Left ventricle myocardium inferior (tissue), 1 donor: ENCODE measurements at regions not wholly inside any gene's neighbourhood (a gene's known extent, or its start where the extent isn't known, plus 50 kb on each side); places are given as distances from the start of the nearest gene placed in this dataset.

Source experiments
- DNase-seq: peaks from one replicate; pipeline ENCODE4 v3.0.0-alpha.2; 2020
- H3K27ac ChIP-seq: fragments of 200-600 bp; replicated peaks from 2 replicates; pipeline ENCODE4 v1.8.0; 2021
- H3K27me3 ChIP-seq: fragments of 200-600 bp; 2 replicates; pipeline ENCODE4 v1.8.0; 2021; ENCODE audit warnings: low read depth
- H3K36me3 ChIP-seq: fragments of 200-600 bp; 2 replicates; pipeline ENCODE4 v1.8.0; 2021
- H3K4me1 ChIP-seq: fragments of 200-600 bp; 2 replicates; pipeline ENCODE4 v1.8.0; 2021
- H3K4me3 ChIP-seq: fragments of 200-600 bp; 2 replicates; pipeline ENCODE4 v1.8.0; 2021; ENCODE audit warnings: mild to moderate bottlenecking, moderate library complexity
- H3K9me3 ChIP-seq: fragments of 200-600 bp; replicated peaks from 2 replicates; pipeline ENCODE4 v1.8.0; 2021
- CTCF ChIP-seq: fragments of 200-600 bp; IDR thresholded peaks from 2 replicates; pipeline ENCODE4 v1.8.0; 2021; ENCODE audit warnings: antibody characterized with exemption, mild to moderate bottlenecking, borderline replicate concordance
- intact Hi-C: fragments of 100-400 bp; cut with micrococcal nuclease; formaldehyde crosslinking; loops from one replicate; pipeline ENCODE4 v1.11.0; 2022
- donor health status: DM: no; HTN: yes; CAD: no; lungs with severe emphysema.

- TF ChIP-seq CTCF = peak; percentile 54
- intact Hi-C loops = no loop called here
- Histone ChIP-seq H3K4me1 (peaks cover 7% of the 10 kb centered on the region), H3K27ac (peak overlapping the region; percentile 54), H3K9me3 (no peaks in the 10 kb centered on the region), H3K4me3 (no peak overlapping the region), H3K27me3 (no peaks in the 10 kb centered on the region), H3K36me3 (no peaks in the 10 kb centered on the region)
- DNase-seq = no peak
Measured at GRCh38 chr10:63767138-63767801, 246.1 kb downstream of the REEP3 start.

DNA sequence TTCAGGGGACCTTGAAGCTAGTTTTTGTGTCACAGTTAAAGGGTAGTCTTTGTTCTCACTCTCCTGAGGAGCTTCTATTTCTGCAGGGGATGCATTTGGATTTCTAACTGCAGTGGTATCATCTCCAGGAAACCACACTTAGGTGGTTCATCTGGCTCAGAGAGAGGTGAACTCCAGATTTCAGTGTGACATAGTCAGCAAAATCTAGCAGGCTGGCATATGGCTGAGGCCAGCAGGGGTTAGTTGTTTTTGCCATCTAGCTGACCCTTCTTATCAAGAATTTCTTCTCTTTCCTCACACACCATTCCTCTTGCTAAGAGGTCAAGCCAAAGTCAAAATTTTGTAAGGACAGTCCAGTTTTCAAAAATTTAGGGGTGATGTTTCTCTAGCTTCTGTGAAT lies 248.2 kb downstream of the REEP3 start:
- no peak for DNase-seq
- intact Hi-C loops = no loop called here
- Histone ChIP-seq H3K4me3 (no peak overlapping the region), H3K4me1 (peaks cover 7% of the 10 kb centered on the region), H3K27me3 (no peaks in the 10 kb centered on the region), H3K9me3 (no peaks in the 10 kb centered on the region), H3K27ac (no peak overlapping the region), H3K36me3 (no peaks in the 10 kb centered on the region)
- no peak for TF ChIP-seq CTCF

DNA sequence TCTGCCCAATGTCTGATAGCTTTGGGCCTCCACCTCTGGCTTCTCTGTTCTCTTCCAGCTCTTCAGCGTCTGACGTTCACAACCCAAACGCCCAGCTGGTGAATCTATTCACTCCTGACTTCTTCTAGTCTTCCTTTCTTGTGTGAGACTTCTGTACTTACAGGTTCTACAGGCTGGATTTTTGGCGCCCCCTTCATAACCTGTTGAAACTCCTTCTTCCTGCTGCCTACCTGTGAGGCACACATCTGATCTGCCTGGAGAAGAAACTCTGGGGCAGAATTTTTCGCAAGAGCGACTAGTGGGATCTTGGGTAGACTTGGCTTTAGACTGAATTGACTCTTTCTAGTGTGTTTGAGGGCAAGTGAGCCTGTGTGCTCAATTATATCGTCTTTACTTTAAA lies 249.3 kb downstream of the REEP3 start:
- TF ChIP-seq CTCF = no peak
- intact Hi-C loops = no loop called here
- no peak for DNase-seq

GRCh38 chr10:63772491-63772890 lies 251.3 kb downstream of the REEP3 start:
- no peak for DNase-seq
- H3K4me3 ChIP-seq = no peak overlapping the region
- H3K27me3 ChIP-seq = peaks cover 8% of the 10 kb centered on the region
- no peaks in the 10 kb centered on the region for H3K4me1 ChIP-seq
- H3K36me3 ChIP-seq = no peaks in the 10 kb centered on the region
- TF ChIP-seq CTCF = no peak
- H3K9me3 ChIP-seq = no peaks in the 10 kb centered on the region
- intact Hi-C loops = no loop called here
- no peak overlapping the region for H3K27ac ChIP-seq

More for the DNA sequence above, 249.3 kb downstream of the REEP3 start:
- Histone ChIP-seq H3K27ac (no peak overlapping the region), H3K36me3 (no peaks in the 10 kb centered on the region), H3K4me3 (no peak overlapping the region), H3K9me3 (no peaks in the 10 kb centered on the region), H3K4me1 (peaks cover 7% of the 10 kb centered on the region), H3K27me3 (no peaks in the 10 kb centered on the region)

GRCh38 chr10:63773106-63773505 lies 251.9 kb downstream of the REEP3 start:
- intact Hi-C loops = no loop called here
- Histone ChIP-seq H3K36me3 (no peaks in the 10 kb centered on the region), H3K4me3 (no peak overlapping the region), H3K27me3 (peaks cover 10% of the 10 kb centered on the region), H3K9me3 (no peaks in the 10 kb centered on the region), H3K27ac (no peak overlapping the region), H3K4me1 (no peaks in the 10 kb centered on the region)
- no peak for DNase-seq
- TF ChIP-seq CTCF = no peak

DNA sequence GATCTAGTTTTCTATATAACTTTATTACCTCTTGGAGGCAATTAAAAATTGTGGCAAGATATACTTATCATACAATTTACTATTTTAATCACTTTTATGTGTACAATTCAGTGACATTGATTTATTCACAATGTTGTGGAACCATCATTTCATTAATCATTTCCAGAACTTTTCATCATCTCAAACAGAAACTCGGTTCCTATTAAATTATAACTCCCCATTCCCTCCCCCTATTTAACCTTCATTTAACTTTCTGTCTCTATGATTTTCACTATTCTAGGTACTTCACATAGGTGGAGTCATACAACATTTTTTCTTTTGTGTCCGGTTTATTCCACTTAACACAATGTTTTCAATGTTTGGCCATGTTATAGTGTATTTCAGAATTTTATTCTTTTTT lies 252.8 kb downstream of the REEP3 start:
- H3K4me3 ChIP-seq = no peak overlapping the region
- intact Hi-C loops = no loop called here
- H3K27me3 ChIP-seq = peaks cover 14% of the 10 kb centered on the region
- TF ChIP-seq CTCF = no peak
- no peak overlapping the region for H3K27ac ChIP-seq
- no peaks in the 10 kb centered on the region for H3K9me3 ChIP-seq
- H3K36me3 ChIP-seq = no peaks in the 10 kb centered on the region
- no peaks in the 10 kb centered on the region for H3K4me1 ChIP-seq
- no peak for DNase-seq
